ENCODE measurements at regions not wholly inside any gene's neighbourhood (a gene's known extent, or its start where the extent isn't known, plus 50 kb on each side); places are given as distances from the start of the nearest gene placed in this dataset.

DNA sequence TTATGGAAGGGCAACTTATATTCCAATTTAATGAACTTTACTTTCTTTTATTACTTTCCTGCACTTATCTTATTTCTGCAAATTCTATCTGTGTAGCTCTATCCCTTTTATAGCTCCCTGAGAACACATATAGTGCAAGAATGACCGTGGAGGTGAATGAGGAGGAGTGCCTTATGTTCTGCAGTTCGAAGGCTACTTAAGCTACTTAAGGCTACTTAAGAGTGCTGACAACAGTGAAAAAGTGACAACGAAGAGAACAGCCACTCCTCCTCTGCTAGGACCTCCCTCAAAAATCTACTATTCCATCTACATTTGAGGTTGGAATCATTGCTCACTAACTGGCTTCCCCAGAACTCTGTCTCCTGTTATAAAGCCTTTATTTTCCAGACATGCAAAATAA is 1365.7 kb upstream of the C9orf72 start:
- WGBS, 3 donors: 36 to 48% (median 39%) methylated on average over 3 of the region's 3 CpGs
- H3K27ac ChIP-seq: no peak overlapping the region
- H3K9me3 ChIP-seq: no peaks in the 10 kb centered on the region
- H3K36me3 ChIP-seq: no peaks in the 10 kb centered on the region
- no peaks in the 10 kb centered on the region for H3K4me1 ChIP-seq (ENCODE audit: insufficient read depth)
- TF ChIP-seq EP300 (IDR thresholded peaks at IDR 0.05): no peak
- TF ChIP-seq, protein P1, sequence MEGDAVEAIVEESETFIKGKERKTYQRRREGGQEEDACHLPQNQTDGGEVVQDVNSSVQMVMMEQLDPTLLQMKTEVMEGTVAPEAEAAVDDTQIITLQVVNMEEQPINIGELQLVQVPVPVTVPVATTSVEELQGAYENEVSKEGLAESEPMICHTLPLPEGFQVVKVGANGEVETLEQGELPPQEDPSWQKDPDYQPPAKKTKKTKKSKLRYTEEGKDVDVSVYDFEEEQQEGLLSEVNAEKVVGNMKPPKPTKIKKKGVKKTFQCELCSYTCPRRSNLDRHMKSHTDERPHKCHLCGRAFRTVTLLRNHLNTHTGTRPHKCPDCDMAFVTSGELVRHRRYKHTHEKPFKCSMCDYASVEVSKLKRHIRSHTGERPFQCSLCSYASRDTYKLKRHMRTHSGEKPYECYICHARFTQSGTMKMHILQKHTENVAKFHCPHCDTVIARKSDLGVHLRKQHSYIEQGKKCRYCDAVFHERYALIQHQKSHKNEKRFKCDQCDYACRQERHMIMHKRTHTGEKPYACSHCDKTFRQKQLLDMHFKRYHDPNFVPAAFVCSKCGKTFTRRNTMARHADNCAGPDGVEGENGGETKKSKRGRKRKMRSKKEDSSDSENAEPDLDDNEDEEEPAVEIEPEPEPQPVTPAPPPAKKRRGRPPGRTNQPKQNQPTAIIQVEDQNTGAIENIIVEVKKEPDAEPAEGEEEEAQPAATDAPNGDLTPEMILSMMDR (IDR thresholded peaks at IDR 0.05): no peak
- TF ChIP-seq POLR2A (IDR thresholded peaks at IDR 0.05): no peak
- no peak for DNase-seq
- intact Hi-C loops (cut with DNase I): loop anchor here in 1 of 4 donors (1.0 kb wide), 1 partner anchor 26 kb away; no protein-coding TSS in a partner anchor
- H3K27me3 ChIP-seq: no peaks in the 10 kb centered on the region
- no peak overlapping the region for H3K4me3 ChIP-seq

DNA sequence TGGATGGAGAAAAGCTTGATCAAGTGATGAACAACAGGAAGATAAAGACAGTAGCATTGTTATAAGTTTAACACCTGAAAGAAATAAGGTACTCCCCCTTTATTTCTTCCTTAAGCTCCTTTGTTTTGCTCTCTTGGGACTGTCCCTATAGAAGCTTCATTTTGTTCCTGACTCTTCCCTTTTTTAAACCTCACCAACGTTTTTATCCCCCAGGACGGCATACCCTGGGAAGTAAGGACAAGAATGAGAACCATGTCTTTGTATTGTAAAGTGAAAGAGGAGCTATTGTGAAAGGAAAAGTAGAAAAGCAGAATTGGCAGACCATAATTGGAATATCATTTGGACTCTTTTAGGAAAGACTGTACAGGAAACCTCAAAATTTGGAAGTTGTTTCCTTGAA is 1368.6 kb upstream of the C9orf72 start:
- no peaks in the 10 kb centered on the region for H3K27me3 ChIP-seq
- no peaks in the 10 kb centered on the region for H3K9me3 ChIP-seq
- TF ChIP-seq EP300 (IDR thresholded peaks at IDR 0.05): no peak
- no peak overlapping the region for H3K4me3 ChIP-seq
- WGBS, 3 donors: 29 to 43% (median 39%) methylated on average over 2 of the region's 2 CpGs
- intact Hi-C loops (cut with DNase I): no loop called here
- no peaks in the 10 kb centered on the region for H3K4me1 ChIP-seq (ENCODE audit: insufficient read depth)
- DNase-seq: no peak
- H3K36me3 ChIP-seq: no peaks in the 10 kb centered on the region
- H3K27ac ChIP-seq: no peak overlapping the region

DNA sequence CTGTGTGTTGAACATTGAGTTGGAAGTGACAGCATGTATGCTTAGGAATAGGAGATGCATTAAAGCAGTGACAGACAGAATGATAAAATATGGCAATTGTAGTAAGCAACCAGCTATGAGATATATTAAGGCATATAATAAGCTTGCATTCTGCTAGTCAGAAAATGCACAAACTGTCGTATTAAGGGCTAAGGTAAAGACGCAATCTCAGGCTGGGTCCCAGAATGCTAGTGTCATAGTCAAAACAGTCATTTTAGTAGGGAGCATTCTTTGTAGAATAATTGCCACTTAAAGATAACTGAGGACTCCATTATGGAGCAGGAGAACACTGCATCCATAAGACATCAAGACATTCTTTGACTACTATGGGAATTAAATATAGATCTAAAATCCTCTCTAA is 1369.7 kb upstream of the C9orf72 start:
- Histone ChIP-seq H3K4me3 (no peak overlapping the region), H3K36me3 (no peaks in the 10 kb centered on the region), H3K27ac (no peak overlapping the region), H3K27me3 (no peaks in the 10 kb centered on the region), H3K9me3 (no peaks in the 10 kb centered on the region), H3K4me1 (ENCODE audit: insufficient read depth) (no peaks in the 10 kb centered on the region)
- intact Hi-C loops (cut with DNase I): no loop called here
- 95 to 97% (median 96%) methylated on average over 2 of the region's 2 CpGs for WGBS, 3 donors
- TF ChIP-seq EP300 (IDR thresholded peaks at IDR 0.05) (no peak), POLR2A (IDR thresholded peaks at IDR 0.05) (no peak)
- TF ChIP-seq, protein P1 (IDR thresholded peaks at IDR 0.05): no peak
- DNase-seq: no peak

DNA sequence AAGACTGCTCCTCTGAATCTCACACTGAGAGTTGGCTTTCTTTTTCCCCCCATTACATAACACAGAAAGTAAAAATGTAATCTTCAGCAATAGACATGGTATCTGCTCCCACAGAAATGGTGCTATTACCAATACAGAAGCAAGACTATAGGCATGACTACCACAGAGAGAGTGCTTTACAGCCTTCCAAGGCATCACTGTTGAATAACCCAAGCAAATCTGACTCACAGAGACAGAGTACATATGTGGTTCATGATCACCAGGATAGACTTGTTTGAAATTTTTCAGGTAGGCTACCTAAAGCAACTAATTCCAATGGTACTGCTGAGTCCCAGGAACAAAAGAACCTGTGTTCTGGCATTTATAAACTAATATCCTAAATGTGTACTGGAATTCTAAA is 1373.4 kb upstream of the C9orf72 start:
- DNase-seq: no peak
- intact Hi-C loops (cut with DNase I): no loop called here
- TF ChIP-seq EP300 (IDR thresholded peaks at IDR 0.05) (no peak), POLR2A (IDR thresholded peaks at IDR 0.05) (no peak)
- TF ChIP-seq, protein P1 (IDR thresholded peaks at IDR 0.05): no peak
- Histone ChIP-seq H3K27ac (no peak overlapping the region), H3K36me3 (no peaks in the 10 kb centered on the region), H3K4me3 (no peak overlapping the region), H3K27me3 (no peaks in the 10 kb centered on the region), H3K4me1 (ENCODE audit: insufficient read depth) (no peaks in the 10 kb centered on the region), H3K9me3 (no peaks in the 10 kb centered on the region)

DNA sequence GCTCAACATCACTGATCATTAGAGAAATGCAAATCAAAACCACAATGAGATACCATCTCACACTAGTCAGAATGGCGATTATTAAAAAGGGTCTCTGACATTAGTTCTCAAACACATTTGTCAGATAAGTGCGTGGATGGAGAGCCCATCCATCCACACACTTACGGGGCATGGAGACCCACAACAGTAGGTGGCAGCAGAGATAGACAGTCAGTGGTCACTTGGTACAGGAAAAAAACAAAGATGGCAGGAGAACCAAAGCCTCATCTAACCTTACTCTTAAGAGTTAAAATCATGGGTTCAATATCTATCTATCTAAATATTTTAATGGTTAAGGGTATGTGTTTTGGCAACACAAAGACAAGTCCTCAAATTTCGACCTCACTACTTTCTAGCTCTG is 1378.7 kb upstream of the C9orf72 start:
- Histone ChIP-seq H3K27me3 (no peaks in the 10 kb centered on the region), H3K27ac (no peak overlapping the region), H3K36me3 (no peaks in the 10 kb centered on the region), H3K4me3 (no peak overlapping the region), H3K4me1 (ENCODE audit: insufficient read depth) (no peaks in the 10 kb centered on the region), H3K9me3 (no peaks in the 10 kb centered on the region)
- no peak for DNase-seq
- intact Hi-C loops (cut with DNase I): no loop called here
- no peak for TF ChIP-seq EP300 (IDR thresholded peaks at IDR 0.05)
- TF ChIP-seq POLR2A (IDR thresholded peaks at IDR 0.05): no peak
- TF ChIP-seq, protein P1 (IDR thresholded peaks at IDR 0.05): no peak
- 82 to 86% (median 82%) methylated on average over 4 of the region's 4 CpGs for WGBS, 3 donors

All from ovary (tissue), 7 donors.